Choroid plexus epithelial cell (primary cell): ENCODE measurements at regions not wholly inside any gene's neighbourhood (a gene's known extent, or its start where the extent isn't known, plus 50 kb on each side); places are given as distances from the start of the nearest gene placed in this dataset.

Experiments used
- DNase-seq: peaks from one replicate; pipeline ENCODE4 v3.0.0-alpha.2; 2010; ENCODE audit warnings: low read depth
- H3K4me3 ChIP-seq: 2 replicates; pipeline ENCODE4 v1.5.1; 2011; ENCODE audit warnings: low read depth, mild to moderate bottlenecking, control low read depth, low read length, moderate library complexity
- CTCF ChIP-seq: conservative IDR thresholded peaks from 2 replicates; pipeline ENCODE4 v1.5.1; 2011; ENCODE audit warnings: low read depth, mild to moderate bottlenecking, control low read depth, inconsistent platforms, low read length, moderate library complexity

- H3K4me3 ChIP-seq, result no peak overlapping the region
- no peak for TF ChIP-seq CTCF
- DNase-seq, result no peak
These were observed 129.8 kb upstream of the ARL4C start for GRCh38 chr2:234626566-234627130.

GRCh38 chr2:234625626-234626250 lies 128.9 kb upstream of the ARL4C start:
- DNase-seq, result no peak
- H3K4me3 ChIP-seq, result no peak overlapping the region
- TF ChIP-seq CTCF, result no peak

- DNase-seq, result no peak
- TF ChIP-seq CTCF, result no peak
These were observed 126.7 kb upstream of the ARL4C start for GRCh38 chr2:234623521-234623991.

GRCh38 chr2:234621120-234621519 lies 124.2 kb upstream of the ARL4C start:
- H3K4me3 ChIP-seq, result no peak overlapping the region
- no peak for TF ChIP-seq CTCF
- no peak for DNase-seq

More at GRCh38 chr2:234623521-234623991, 126.7 kb upstream of the ARL4C start:
- H3K4me3 ChIP-seq, result no peak overlapping the region

GRCh38 chr2:234620018-234620417 lies 123.1 kb upstream of the ARL4C start:
- no peak for TF ChIP-seq CTCF
- no peak overlapping the region for H3K4me3 ChIP-seq
- no peak for DNase-seq

GRCh38 chr2:234615643-234616356 lies 118.9 kb upstream of the ARL4C start:
- no peak for DNase-seq

More at GRCh38 chr2:234615643-234616356, 118.9 kb upstream of the ARL4C start:
- H3K4me3 ChIP-seq, result no peak overlapping the region
- no peak for TF ChIP-seq CTCF
